HG03060 (cell line): ENCODE measurements at regions not wholly inside any gene's neighbourhood (a gene's known extent, or its start where the extent isn't known, plus 50 kb on each side); places are given as distances from the start of the nearest gene placed in this dataset.

Source experiments
- ATAC-seq: cut with Tn5 transposase; IDR thresholded peaks from one replicate; pipeline ENCODE4 v1.9.1; 2021; ENCODE audit warnings: low read depth, moderate number of reproducible peaks; ENCODE audit not compliant: unreplicated experiment

GRCh38 chr3:127087441-127087840 is 104.5 kb downstream of the PLXNA1 start:
- ATAC-seq: no peak

GRCh38 chr3:127088511-127089351 is 104.2 kb upstream of the PRR23E start:
- no peak for ATAC-seq

GRCh38 chr3:127089486-127090145 is 103.3 kb upstream of the PRR23E start:
- no peak for ATAC-seq

- ATAC-seq: no peak
These were observed 102.4 kb upstream of the PRR23E start for GRCh38 chr3:127090218-127091160.

- ATAC-seq: no peak
These were observed 101.6 kb upstream of the PRR23E start for GRCh38 chr3:127091376-127091775.

- ATAC-seq: no peak
These were observed 100.6 kb upstream of the PRR23E start for GRCh38 chr3:127092368-127092767.

GRCh38 chr3:127092776-127093175 is 100.2 kb upstream of the PRR23E start:
- ATAC-seq: no peak

- ATAC-seq: no peak
These were observed 99.6 kb upstream of the PRR23E start for GRCh38 chr3:127093312-127093711.

GRCh38 chr3:127095774-127096173 is 97.2 kb upstream of the PRR23E start:
- ATAC-seq: no peak

- ATAC-seq: no peak
These were observed 96.5 kb upstream of the PRR23E start for GRCh38 chr3:127096256-127097071.

GRCh38 chr3:127097072-127097405 is 95.9 kb upstream of the PRR23E start:
- ATAC-seq: no peak

GRCh38 chr3:127097481-127097880 is 95.5 kb upstream of the PRR23E start:
- no peak for ATAC-seq

GRCh38 chr3:127099982-127100381 is 92.9 kb upstream of the PRR23E start:
- no peak for ATAC-seq

GRCh38 chr3:127100459-127101410 is 92.2 kb upstream of the PRR23E start:
- no peak for ATAC-seq

- no peak for ATAC-seq
These were observed 91.3 kb upstream of the PRR23E start for GRCh38 chr3:127101411-127102187.

GRCh38 chr3:127102188-127102520 is 90.8 kb upstream of the PRR23E start:
- no peak for ATAC-seq

GRCh38 chr3:127102587-127102986 is 90.3 kb upstream of the PRR23E start:
- no peak for ATAC-seq

GRCh38 chr3:127103080-127103479 is 89.9 kb upstream of the PRR23E start:
- ATAC-seq: no peak
